Hepatocyte (in vitro differentiated cells): ENCODE measurements at regions not wholly inside any gene's neighbourhood (a gene's known extent, or its start where the extent isn't known, plus 50 kb on each side); places are given as distances from the start of the nearest gene placed in this dataset.

Source experiments
- CTCF ChIP-seq: fragments of 200-600 bp; sonication (generic); IDR thresholded peaks from 2 replicates; pipeline ENCODE4 v1.5.1; 2016; ENCODE audit warnings: antibody characterized with exemption, mild to moderate bottlenecking; ENCODE audit not compliant: poor library complexity
- EZH2 ChIP-seq: fragments of 200-600 bp; sonication (generic); IDR thresholded peaks from 2 replicates; pipeline ENCODE4 v1.6.1; 2016; ENCODE audit warnings: antibody characterized with exemption, mild to moderate bottlenecking, borderline replicate concordance
- EZH2phosphoT487 ChIP-seq: fragments of 200-600 bp; sonication (generic); IDR thresholded peaks from one replicate; pipeline ENCODE4 v1.6.1; 2018; ENCODE audit warnings: antibody characterized with exemption, mild to moderate bottlenecking, low read depth, moderate library complexity; ENCODE audit not compliant: unreplicated experiment, severe bottlenecking

GRCh38 chr3:152076148-152076547 is 192.6 kb upstream of the MBNL1 start:
- TF ChIP-seq CTCF (no peak), EZH2 (no peak), EZH2phosphoT487 (no peak)
